ENCODE measurements at regions not wholly inside any gene's neighbourhood (a gene's known extent, or its start where the extent isn't known, plus 50 kb on each side); places are given as distances from the start of the nearest gene placed in this dataset.

DNA sequence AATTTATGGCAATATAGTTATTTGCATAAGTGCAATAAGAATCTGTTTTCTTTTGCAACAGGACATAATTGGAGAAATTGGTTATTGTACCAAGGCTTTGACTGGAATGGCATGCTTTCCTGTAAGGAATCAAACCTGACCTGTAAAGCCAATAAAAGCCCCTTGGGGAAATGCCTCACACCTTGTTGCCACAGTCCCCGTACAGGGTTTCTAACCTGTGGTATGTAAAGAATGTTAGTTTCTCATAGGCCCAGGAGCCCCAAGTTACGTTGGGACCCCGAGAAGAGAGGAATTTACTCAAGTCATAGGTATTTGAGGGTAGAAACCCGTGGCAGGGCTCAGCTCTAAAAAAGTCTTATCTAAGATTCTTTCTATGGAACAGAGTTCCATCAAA, 441.4 kb downstream of the IGSF11 start:
- no peak overlapping the region for H2AFZ ChIP-seq (ENCODE audit: low read depth)
- H3K9ac ChIP-seq = no peak overlapping the region
- TF ChIP-seq, protein P1, sequence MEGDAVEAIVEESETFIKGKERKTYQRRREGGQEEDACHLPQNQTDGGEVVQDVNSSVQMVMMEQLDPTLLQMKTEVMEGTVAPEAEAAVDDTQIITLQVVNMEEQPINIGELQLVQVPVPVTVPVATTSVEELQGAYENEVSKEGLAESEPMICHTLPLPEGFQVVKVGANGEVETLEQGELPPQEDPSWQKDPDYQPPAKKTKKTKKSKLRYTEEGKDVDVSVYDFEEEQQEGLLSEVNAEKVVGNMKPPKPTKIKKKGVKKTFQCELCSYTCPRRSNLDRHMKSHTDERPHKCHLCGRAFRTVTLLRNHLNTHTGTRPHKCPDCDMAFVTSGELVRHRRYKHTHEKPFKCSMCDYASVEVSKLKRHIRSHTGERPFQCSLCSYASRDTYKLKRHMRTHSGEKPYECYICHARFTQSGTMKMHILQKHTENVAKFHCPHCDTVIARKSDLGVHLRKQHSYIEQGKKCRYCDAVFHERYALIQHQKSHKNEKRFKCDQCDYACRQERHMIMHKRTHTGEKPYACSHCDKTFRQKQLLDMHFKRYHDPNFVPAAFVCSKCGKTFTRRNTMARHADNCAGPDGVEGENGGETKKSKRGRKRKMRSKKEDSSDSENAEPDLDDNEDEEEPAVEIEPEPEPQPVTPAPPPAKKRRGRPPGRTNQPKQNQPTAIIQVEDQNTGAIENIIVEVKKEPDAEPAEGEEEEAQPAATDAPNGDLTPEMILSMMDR (conservative IDR thresholded peaks at IDR 0.05; ENCODE audit: low read depth, low read length) = no peak
- no peaks in the 10 kb centered on the region for H3K36me3 ChIP-seq (ENCODE audit: insufficient read depth)
- H3K27ac ChIP-seq = no peak overlapping the region
- no peak overlapping the region for H3K4me3 ChIP-seq (IDR thresholded peaks at IDR 0.05; ENCODE audit: insufficient read depth, low read depth, low read length)
- H3K4me2 ChIP-seq = no peak overlapping the region
- H3K79me2 ChIP-seq (ENCODE audit: insufficient read depth, low read depth) = no peaks in the 10 kb centered on the region
- H3K4me1 ChIP-seq (ENCODE audit: low read depth, poor library complexity, severe bottlenecking) = no peaks in the 10 kb centered on the region
- H4K20me1 ChIP-seq (ENCODE audit: insufficient read depth) = no peaks in the 10 kb centered on the region
- no peaks in the 10 kb centered on the region for H3K27me3 ChIP-seq (ENCODE audit: insufficient read depth, low read depth)

DNA sequence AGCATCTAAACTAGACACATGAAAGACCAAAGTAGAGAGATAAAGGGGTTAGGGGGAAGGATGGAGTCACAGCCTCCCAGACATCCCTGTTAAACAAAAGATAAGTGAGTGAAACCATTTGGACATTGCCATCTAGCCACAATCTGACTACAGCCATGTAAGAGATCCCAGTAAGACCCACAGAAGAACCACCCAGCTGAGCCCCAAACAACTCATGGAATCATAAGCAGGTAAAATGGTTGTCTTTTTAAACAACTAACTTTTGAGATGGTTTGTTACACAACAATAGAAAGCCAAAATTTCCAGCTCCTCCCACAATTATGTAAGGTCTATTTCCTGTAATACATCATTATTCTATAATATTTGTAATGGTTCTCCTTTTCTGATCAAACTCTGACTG, 437.5 kb downstream of the IGSF11 start:
- H2AFZ ChIP-seq (ENCODE audit: low read depth) = no peak overlapping the region
- H3K36me3 ChIP-seq (ENCODE audit: insufficient read depth) = no peaks in the 10 kb centered on the region
- no peaks in the 10 kb centered on the region for H4K20me1 ChIP-seq (ENCODE audit: insufficient read depth)
- no peak overlapping the region for H3K4me3 ChIP-seq (IDR thresholded peaks at IDR 0.05; ENCODE audit: insufficient read depth, low read depth, low read length)
- H3K27me3 ChIP-seq (ENCODE audit: insufficient read depth, low read depth) = no peaks in the 10 kb centered on the region
- H3K79me2 ChIP-seq (ENCODE audit: insufficient read depth, low read depth) = no peaks in the 10 kb centered on the region
- no peak overlapping the region for H3K4me2 ChIP-seq
- no peak overlapping the region for H3K9ac ChIP-seq
- TF ChIP-seq, protein P1 (conservative IDR thresholded peaks at IDR 0.05; ENCODE audit: low read depth, low read length) = no peak
- H3K27ac ChIP-seq = no peak overlapping the region
- H3K4me1 ChIP-seq (ENCODE audit: low read depth, poor library complexity, severe bottlenecking) = no peaks in the 10 kb centered on the region

DNA sequence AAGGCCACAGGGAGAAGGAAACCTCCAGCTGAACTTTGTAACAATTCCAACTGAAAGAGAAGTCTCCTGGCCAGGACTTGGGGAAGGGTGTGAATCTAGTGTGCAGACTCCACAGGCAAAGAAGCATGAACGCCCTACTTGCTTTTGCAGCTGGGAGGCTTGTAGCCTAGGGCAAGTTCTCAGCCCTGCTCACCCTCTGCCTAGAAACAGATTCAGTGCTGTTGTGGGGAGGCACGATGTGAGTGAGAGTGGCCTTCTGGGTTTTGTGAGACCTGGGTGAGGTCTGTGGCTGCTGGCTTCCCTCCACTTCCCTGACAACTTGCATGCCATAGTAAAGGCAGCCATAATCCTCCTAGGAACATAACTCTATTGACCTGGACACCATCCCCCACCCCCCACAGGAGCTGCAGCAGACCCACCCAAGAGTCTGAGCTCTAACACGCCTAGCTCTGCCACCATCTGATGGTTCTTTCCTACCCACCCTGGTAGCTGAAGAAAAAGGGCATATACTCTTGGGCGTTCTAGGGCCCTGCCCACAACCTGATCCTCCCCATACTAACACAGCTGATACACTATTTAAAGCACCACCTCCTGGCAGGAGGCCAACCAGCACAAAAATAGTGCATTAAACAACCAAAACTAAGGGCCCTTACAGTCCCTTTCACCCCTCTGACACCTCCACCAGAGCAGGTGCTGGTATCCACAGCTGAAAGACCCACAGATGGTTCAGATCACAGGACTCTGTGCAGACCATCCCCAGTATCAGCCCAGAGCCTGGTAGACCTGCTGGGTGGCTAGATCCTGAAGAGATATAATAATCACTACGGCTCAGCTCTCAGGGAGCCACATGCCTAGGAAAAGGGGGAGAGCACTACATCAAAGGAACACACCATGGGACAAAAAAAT, 426.5 kb downstream of the IGSF11 start:
- no peaks in the 10 kb centered on the region for H4K20me1 ChIP-seq (ENCODE audit: insufficient read depth)
- no peaks in the 10 kb centered on the region for H3K36me3 ChIP-seq (ENCODE audit: insufficient read depth)
- no peaks in the 10 kb centered on the region for H3K27me3 ChIP-seq (ENCODE audit: insufficient read depth, low read depth)
- H3K4me1 ChIP-seq (ENCODE audit: low read depth, poor library complexity, severe bottlenecking) = no peaks in the 10 kb centered on the region
- no peak overlapping the region for H3K9ac ChIP-seq
- H2AFZ ChIP-seq (ENCODE audit: low read depth) = no peak overlapping the region
- TF ChIP-seq, protein P1 (conservative IDR thresholded peaks at IDR 0.05; ENCODE audit: low read depth, low read length) = no peak
- H3K4me3 ChIP-seq (IDR thresholded peaks at IDR 0.05; ENCODE audit: insufficient read depth, low read depth, low read length) = no peak overlapping the region
- H3K27ac ChIP-seq = no peak overlapping the region
- no peaks in the 10 kb centered on the region for H3K79me2 ChIP-seq (ENCODE audit: insufficient read depth, low read depth)
- no peak overlapping the region for H3K4me2 ChIP-seq

DNA sequence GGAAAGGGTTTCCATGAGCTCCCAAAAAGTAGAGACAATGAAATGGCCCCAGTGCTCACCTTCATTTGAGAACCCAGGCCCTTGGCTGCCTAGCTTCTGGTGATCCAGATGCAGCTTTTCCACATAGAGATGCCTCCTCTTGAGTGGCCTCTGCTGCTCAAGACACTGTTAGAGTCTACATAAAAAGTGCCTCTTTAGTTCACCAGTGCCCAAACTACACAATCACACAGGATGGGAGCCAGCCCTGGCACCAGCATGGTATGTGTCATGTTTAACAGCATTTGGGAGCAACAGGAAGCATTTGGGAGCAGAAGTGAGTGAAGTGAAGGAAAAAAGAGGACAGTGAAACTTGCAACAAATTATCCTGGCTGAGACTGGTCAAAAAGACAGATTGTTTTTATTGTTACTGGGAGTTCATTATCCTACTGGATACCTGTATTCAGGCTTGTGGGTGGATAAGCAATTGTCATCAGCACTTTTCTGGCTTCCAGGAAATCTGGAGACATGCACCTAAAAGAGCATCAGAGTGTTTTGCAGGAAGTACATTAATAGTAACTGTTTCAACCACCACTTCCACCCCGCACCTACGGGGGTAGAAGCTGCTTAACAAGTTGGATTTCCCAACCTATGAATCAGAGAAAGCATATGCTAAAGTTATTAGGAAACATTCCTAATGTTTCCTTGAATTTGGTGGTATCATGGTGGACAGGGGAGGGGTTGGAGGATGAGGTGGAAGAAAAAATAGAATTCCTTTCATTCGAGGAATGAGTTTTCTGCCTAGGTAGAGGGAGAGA, 416.2 kb downstream of the IGSF11 start:
- Histone ChIP-seq H3K4me3 (IDR thresholded peaks at IDR 0.05; ENCODE audit: insufficient read depth, low read depth, low read length) (no peak overlapping the region), H2AFZ (ENCODE audit: low read depth) (no peak overlapping the region)
- TF ChIP-seq, protein P1 (conservative IDR thresholded peaks at IDR 0.05; ENCODE audit: low read depth, low read length) = no peak

More for the DNA sequence above, 416.2 kb downstream of the IGSF11 start:
- Histone ChIP-seq H3K27ac (no peak overlapping the region), H3K4me2 (no peak overlapping the region), H3K36me3 (ENCODE audit: insufficient read depth) (no peaks in the 10 kb centered on the region), H4K20me1 (ENCODE audit: insufficient read depth) (no peaks in the 10 kb centered on the region), H3K4me1 (ENCODE audit: low read depth, poor library complexity, severe bottlenecking) (no peaks in the 10 kb centered on the region), H3K9ac (no peak overlapping the region), H3K79me2 (ENCODE audit: insufficient read depth, low read depth) (no peaks in the 10 kb centered on the region), H3K27me3 (ENCODE audit: insufficient read depth, low read depth) (no peaks in the 10 kb centered on the region)

Data from KMS-11 (cell line).